GM03348 (cell line): ENCODE measurements at regions not wholly inside any gene's neighbourhood (a gene's known extent, or its start where the extent isn't known, plus 50 kb on each side); places are given as distances from the start of the nearest gene placed in this dataset.

Experiments
- DNase-seq: peaks from one replicate; pipeline ENCODE4 v3.0.0; 2012; ENCODE audit warnings: low spot score

GRCh38 chr18:78677483-78678317, 301.9 kb upstream of the SALL3 start:
- no peak for DNase-seq

- no peak for DNase-seq
Measured at GRCh38 chr18:78678318-78678695, 301.3 kb upstream of the SALL3 start.

GRCh38 chr18:78679031-78679430, 300.6 kb upstream of the SALL3 start:
- no peak for DNase-seq

GRCh38 chr18:78679613-78680260, 299.9 kb upstream of the SALL3 start:
- no peak for DNase-seq

GRCh38 chr18:78681396-78681795, 298.2 kb upstream of the SALL3 start:
- no peak for DNase-seq

GRCh38 chr18:78681934-78682333, 297.7 kb upstream of the SALL3 start:
- no peak for DNase-seq

GRCh38 chr18:78682716-78683115, 296.9 kb upstream of the SALL3 start:
- no peak for DNase-seq

GRCh38 chr18:78683191-78684010, 296.2 kb upstream of the SALL3 start:
- DNase-seq = no peak

GRCh38 chr18:78685250-78685979, 294.2 kb upstream of the SALL3 start:
- no peak for DNase-seq

- DNase-seq = no peak
Measured at GRCh38 chr18:78685980-78686530, 293.6 kb upstream of the SALL3 start.

- DNase-seq = no peak
Measured at GRCh38 chr18:78686976-78687685, 292.5 kb upstream of the SALL3 start.

GRCh38 chr18:78687736-78688135, 291.9 kb upstream of the SALL3 start:
- no peak for DNase-seq

GRCh38 chr18:78688249-78688648, 291.4 kb upstream of the SALL3 start:
- DNase-seq = no peak

GRCh38 chr18:78688916-78689315, 290.7 kb upstream of the SALL3 start:
- no peak for DNase-seq

- DNase-seq = no peak
Measured at GRCh38 chr18:78689606-78690005, 290.0 kb upstream of the SALL3 start.

- DNase-seq = no peak
Measured at GRCh38 chr18:78692105-78692504, 287.5 kb upstream of the SALL3 start.

- DNase-seq = no peak
Measured at GRCh38 chr18:78693429-78693828, 286.2 kb upstream of the SALL3 start.

GRCh38 chr18:78696698-78697435, 282.8 kb upstream of the SALL3 start:
- DNase-seq = no peak

GRCh38 chr18:78697446-78697845, 282.2 kb upstream of the SALL3 start:
- DNase-seq = no peak

- no peak for DNase-seq
Measured at GRCh38 chr18:78698914-78699313, 280.7 kb upstream of the SALL3 start.
